ENCODE measurements at regions not wholly inside any gene's neighbourhood (a gene's known extent, or its start where the extent isn't known, plus 50 kb on each side); places are given as distances from the start of the nearest gene placed in this dataset.
"Not testable (repeated sequence)": the region's sequence is repeated elsewhere in the genome, so short reads cannot be mapped to it uniquely, and the experiment has no call there.

DNA sequence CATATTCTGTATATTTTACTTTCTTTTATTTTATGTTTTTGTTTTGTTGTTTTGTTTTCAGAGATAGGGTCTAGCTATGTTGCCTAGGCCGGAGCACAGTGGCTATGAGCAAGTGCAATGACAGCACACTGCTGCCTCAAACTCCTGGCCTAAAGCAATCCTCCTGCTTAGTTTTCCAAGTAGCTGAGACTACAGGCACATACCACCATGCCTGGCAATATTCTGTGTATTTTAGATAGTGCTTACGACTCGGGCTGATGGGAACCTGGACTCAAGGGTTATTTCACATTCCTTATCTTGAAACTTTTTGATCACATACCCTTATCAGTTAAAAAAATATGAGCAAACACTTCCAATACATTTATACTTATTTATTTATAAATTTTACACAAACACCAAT is 119.0 kb upstream of the STARD4 start:
- no peak for DNase-seq

DNA sequence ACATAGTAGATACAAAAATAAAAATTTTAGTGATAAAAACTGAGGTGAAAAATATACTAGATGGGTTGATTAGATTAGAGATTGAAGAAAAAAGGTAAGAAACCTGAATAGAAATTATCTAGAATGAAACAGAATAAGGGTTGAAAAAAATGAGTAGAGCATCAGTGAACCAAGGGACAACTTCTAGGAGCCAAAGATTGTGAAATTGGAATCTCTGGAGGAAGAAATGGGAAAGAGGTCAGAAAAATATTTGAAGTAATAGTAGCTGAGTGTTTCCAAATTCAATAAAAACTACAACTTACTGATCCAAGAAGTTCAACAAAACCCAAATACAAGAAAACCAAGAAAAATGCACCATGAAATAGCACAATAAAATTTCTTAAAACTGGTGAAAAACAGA is 116.6 kb upstream of the STARD4 start:
- no peak for DNase-seq

DNA sequence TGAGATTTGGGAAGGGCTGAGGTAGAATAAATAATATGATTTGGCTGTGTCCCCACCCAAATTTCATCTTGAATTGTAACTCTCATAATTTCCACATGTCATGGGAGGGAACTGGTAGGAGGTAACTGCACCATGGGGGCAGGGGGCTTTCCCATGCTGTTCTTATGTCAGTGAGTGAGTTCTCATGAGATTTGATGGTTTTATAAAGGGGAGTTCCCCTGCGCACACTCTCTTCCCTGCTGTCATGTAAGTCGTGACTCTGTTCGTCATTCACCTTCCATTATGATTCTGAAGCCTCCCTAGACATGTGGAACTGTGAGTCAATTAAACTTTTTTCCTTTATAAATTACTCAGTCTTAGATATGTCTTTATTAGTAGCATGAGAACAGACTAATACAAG is 115.5 kb upstream of the STARD4 start:
- DNase-seq: peak; percentile 8 to 9

DNA sequence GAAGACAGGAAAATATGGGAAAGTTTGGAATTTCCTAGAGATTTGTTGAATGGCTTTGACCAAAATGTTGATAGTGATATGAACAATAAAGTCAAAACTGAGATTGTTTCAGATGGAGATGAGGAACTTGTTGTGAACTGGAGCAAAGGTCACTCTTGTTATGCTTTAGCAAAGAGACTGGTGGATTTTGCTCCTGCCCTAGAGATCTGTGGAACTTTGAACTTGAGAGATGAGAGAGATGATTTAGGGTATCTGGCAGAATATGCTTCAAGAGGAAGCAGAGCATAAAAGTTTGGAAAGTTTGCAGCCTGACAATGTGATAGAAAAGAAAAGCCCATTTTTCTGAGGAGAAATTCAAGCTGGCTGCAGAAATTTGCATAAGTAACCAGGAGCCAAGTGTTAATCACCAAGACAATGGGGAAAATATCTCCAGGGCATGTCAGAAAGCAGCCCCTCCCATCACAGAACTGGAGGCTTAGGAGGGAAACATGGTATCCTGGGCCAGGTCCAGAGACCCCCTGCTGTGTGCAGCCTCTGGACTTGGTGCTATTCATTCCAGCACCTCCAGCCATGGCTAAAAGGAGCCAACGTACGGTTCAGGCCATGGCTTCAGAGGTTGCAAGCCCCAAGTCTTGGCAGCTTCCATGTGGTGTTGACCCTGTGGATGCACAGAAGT is 114.3 kb upstream of the STARD4 start:
- no peak for DNase-seq

DNA sequence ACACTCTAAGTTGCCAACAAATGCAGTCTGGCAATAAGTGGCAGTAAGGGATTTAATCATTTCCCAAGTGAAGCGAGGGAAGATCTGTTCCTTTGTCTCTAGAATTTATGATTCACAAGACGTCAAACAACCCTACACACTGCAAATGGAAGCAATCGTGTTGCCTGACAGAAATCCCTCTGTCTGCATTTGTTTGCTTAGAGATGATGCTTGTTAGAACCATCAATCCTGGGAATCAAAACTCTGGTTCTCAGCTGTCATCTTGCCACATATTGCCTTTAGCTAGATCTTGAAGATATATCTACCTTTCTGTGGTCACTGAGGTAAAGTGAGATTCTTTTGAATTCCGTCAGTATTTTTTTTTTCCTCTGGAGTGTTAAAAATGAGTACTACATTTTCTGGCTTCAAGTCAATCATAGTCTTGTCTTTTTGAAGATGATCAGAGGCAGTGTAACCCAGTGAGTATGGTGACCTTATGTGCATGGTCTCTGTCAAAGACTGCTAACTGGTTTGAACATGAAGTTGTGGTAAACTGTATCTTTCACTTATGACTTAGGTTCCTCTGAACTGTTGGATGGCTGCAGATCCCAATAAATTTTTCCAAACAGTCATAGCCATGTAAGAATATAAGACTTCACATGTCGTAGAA is 106.4 kb upstream of the STARD4 start:
- no peak for DNase-seq

DNA sequence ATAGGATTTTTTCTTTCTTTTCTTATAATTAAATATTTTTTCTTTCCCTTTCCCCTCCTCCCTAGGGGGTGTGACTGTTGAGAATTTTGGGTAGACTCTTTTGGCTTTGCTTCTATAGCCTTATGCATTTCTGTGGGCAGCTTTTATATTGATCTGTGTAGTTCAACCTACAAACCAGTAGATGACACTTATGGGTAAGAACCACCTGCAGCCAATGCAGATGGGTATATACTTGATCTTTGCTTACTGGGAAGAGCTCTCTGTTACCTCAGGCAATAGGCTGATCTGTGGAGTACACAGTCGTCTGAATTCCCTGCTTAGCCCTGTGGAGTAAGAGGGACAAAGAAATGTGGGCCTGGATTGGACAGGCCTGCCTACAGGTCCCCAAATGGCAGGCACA is 102.7 kb upstream of the STARD4 start:
- no peak for DNase-seq

DNA sequence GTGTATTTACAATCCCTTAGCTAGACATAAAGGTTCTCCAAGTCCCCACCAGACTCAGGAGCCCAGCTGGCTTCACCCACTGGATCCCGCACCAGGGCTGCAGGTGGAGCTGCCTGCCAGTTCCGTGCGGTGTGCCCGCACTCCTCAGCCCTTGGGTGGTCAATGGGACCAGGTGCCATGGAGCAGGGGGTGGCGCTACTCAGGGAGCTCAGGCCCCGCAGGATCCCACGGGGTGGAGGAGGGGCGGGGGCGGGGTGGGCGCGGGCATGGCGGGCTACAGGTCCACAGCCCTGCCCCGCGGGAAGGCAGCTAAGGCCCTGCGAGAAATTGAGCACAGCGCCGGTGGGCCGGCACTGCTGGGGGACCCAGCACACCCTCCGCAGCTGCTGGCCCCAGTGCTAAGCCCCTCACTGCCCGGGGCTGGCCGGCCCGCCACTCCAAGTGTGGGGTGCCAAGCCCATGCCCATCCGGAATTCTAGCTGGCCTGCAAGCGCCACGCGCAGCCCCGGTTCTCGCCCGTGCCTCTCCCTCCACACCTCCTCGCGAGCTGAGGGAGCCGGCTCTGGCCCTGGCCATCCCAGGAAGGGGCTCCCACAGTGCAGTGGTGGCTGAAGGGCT is 99.8 kb upstream of the STARD4 start:
- not testable (repeated sequence) for DNase-seq

DNA sequence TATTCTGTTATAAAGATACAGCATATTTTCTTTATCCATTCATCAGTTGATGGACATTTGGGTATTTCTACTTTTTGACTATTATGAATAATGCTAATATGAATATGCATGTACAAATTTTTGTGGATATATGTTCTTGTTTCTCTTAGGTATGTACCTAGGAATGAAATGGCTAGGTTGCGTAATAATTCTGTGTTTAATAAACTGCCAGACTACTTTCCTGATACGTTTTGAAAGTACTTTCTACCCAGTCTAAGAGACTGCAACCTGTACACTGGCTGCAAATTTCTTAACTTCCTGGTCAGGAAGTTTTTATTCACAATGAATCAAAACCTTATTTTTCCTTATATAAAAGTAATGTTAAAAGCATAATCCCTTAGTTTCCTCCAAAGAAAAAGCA is 93.9 kb upstream of the STARD4 start:
- no peak for DNase-seq

DNA sequence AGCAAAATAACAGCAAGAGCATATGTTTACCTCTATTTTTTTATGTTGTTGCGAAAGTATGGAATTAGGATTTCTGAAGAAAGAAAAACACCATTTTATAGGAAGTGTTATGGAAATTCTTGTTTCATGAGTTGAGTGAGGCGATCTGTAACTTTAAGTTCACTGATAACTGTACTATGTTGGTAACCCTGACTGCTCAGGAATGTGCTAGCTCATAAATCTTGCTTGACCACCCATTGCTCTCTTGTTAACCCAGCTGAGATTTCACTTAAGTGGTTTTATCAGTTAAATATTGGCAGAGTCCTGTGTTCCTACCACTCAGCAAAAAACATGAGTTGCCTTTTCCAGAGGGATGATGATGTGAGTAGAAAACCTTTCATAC is 91.1 kb upstream of the STARD4 start:
- DNase-seq: no peak

DNA sequence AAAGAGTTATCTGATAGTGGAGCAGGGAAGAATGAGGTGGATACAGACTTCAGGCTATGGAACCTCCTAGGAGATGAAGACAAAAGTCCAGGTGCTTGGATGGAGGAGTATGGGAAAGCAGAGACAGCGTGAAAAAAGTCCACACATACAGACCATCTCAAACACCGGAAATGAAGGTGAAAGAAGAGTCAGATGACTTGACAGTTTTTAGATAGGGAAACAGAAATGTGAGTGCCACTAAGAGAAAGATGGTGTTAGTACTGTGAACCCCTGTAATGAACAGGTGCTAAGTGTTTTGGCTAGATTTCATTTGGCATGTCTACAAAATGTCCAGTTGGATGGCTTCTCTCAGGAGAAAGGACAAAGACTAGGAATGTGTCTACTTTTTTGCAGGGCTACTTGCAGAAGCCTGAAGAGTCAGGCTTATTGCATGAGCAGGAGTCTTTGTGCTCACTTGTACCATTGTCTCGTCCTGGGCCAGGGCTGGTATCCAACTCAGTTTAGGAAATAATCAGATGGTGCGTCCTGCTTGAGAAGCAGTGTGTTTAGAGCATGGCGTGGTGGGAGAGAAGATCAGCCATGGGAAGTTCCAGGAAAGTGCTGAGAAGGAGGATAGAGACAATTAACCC is 90.6 kb upstream of the STARD4 start:
- no peak for DNase-seq

DNA sequence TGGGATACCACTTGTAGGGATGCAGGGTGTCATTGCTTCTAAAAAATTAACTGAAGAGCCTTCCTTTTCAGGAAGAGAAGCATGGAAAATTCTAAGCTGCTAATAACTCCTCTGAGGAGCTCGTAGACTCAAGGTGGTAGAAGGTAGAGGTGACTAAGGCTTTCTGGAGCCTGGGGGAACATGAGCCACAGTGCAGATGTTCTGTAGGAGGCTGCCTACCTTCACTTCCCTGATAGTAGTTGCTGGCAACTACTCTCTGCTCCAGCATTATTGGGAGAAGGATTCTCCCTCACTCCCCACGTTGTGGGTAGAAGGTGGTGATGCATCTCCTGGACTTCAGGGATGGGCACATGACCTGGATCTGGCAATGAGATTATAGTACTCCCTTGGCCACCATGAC is 86.7 kb upstream of the STARD4 start:
- DNase-seq: no peak

DNA sequence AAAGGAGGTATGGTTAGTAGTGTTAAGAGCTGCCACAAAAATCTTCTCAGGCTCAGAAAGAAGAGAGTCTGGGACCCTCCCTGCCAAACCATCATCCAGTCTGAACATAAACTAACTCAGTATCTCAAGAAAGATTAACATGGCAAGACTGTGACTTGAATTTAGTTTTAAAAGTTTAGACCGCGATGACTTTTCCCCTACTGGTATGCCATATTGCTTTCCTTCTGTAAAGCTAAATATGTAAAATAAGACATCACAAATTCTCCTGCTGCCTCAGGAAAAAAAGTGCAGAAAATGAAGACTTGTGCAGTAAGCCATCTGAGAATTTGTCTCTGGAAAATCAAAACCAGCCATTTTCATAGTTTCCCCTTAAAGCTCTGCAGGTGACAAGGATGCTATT is 85.2 kb upstream of the STARD4 start:
- no peak for DNase-seq

DNA sequence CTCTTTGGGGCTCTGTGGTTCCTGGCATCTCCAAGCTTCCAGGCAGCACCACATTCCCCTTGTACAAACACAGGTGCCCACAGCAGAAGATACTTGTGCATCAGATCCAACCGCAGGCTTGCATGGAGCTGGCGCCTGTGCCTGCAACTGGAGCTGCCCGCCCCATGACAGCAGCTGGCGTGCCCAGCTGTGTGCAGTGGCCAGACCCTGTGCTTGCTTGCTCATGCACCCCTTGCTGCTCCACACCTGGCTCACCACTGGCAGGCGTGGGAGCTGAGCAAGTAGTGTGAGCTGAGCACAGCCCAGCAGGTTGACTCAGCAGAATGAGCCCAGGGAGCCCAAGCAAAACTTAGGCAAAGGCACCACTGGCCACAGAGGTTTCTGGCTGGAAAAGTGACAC is 84.4 kb upstream of the STARD4 start:
- DNase-seq: no peak

DNA sequence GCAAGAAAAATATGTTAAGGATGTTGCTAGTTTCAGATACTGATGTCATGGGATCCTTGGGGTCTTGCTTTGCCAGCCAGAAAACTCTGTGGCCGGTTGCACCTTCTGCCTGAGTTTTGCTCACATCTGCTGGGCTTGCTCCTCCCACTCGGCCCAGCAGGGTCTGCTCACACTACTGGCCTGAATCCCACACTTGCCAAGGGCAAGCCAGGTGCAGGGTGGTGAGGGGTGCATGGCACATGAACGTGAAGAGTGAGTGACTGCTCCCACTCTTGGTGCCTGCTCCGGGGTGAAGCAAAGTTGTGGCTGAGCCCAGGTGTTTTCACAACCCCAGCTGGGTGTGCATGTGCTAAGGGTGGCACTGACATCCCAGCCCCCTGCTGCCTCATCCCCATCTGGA is 83.1 kb upstream of the STARD4 start:
- no peak for DNase-seq

DNA sequence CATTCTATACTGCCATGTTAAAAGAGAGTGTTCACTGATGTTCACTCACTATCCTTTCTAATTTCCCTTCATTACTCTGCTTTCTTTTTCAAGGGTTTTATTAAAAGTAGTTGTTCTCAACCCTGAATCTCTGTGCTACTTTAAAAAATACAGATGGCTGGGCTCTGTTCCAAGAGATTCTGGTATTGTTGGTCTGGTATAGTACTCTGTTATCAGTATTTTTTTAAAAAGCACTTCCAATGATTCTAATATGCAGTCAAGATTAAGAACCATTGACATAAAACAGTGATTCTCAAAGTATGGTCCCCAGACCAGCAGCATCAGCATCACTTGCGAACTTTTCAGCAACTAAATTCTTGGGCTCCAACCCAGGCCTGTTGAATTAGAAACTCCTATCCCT is 77.0 kb upstream of the STARD4 start:
- DNase-seq: no peak

DNA sequence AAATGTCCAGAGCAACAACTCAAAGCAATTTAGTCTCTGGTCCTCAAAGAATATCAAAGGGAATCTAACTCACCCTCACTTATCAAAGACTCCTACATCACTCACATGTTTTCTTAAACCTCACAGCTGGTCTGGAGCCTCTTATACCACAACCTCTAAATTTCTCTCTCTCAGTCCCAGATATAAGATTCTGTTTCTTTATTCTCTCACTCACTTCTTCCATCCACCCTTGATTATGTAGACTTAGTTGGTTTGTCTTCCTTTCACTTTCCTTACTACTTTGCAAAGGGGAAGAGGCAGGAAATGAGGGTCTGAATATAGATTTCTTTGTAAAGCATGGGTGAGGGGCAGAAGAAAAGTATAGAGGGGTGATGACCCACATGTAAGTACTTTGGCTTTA is 75.4 kb upstream of the STARD4 start:
- DNase-seq: no peak

DNA sequence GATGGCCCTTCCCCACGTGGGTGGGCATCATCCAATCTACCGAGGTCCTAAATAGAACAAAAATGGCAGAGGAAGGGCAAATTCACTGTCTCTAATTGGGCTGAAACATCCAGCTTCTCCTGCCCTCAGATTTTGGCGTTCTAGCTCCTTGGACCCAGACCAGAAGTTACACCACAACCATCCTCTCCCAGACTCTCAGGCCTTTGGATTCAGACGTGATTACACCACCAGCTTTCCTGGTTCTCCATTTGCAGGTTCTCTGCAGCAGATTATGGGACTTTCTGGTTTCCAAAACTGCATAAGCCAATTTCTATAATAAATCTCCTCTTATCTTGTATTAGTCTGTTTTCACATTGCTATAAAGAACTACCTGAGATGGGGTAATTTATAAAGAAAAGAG is 73.6 kb upstream of the STARD4 start:
- no peak for DNase-seq

DNA sequence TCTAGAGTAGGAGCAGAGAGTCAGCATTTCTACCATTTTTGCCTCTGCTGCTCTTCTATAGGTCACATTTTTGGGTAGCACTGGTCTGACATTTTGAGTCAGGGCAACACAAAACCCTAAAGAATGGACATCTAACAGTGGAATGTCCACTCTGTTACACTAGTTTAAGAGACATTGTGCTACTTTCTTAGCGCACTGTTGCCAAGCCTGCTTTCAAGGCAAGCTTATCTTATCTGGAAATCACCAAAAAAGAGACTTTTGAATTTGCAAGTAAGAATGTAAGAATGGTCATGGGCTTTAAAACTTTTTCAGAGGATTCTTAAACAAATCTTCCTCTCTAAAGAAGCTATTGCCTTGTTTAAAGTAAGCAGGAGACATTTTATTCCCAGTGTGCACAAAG is 73.0 kb upstream of the STARD4 start:
- no peak for DNase-seq

DNA sequence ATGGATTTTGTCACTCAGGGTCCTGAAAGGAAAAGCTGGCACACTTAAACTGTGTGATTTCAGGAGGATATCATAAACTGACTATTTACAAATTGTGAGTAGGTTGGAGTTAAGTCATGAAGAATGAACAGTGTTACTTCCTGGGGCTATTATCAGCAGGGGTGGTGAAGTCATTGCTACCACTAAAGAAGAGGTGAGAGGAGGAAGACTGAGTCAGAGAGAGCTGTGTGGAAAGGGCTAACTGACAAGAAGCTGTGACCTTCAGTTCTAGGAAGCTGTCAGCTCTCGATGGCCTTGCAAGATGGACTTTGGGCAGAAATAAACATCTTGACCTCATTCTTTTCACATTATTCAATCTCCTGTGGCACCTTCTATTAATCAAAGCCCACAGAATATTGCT is 72.3 kb upstream of the STARD4 start:
- DNase-seq: no peak

DNA sequence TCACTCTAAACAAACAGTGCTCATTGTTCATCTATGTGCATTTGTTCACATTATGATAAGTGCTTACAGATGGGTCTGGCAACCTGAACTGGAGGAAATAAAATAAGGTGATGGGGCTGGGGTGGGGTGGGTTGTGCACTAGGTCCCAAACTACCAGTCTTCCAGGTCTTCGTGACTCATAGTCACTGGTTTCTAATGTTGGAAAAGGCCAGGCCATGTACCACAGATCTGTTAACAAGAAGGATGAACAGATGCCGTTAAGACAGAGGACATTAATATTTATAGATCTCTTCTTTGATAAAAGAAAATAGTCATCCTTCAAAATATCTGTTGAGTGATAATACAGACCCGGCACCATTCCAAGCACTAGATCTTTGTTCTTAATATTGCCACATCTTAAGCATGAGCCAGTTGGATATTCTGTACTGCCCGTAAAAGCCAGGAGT is 71.4 kb upstream of the STARD4 start:
- DNase-seq: no peak

DNA sequence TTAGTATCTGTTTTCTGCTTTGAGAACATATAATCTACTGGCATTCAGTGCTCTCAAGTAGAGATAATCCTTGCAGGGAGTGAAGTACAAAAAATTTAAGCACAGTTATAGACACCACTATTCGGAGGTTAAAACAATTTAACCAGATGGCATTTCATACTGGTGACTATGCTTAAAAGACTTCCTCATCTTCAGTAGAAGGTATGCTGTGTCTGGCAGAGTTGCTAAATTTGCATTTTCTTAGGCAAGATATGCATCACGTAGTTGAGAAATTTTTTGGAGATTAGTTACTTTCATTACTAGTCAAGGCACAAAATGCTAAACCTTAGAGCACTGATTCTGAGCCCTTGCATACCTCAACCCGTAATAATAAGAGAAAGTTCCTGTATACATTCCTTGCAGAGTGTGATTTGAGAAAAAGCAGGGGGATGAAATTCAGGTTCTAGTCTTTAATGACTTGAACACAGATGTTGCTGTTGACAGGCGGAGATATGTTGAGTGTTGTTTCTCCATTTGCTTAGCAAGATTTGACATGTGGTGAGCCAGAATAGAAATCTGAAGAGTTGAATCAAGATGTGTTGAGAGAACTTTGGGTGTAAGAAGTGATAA is 70.8 kb upstream of the STARD4 start:
- DNase-seq: no peak

DNA sequence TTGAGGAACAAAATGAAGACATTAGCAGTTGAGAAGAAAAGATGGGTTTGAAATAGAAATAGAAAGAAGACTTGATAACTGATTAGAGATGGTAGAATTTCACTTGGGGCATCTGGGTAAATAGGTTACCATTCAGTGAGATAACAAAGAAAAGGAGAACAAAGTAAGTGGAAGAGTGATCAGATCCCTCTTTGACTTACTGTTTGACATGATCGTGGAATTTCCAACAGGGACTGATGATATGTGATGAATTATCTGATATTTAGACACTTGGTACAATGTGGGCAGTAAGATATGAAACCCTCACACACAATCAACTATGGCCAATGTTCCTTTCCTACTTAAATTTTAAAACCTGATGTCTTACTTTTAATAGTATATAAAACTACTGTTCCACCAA is 70.1 kb upstream of the STARD4 start:
- DNase-seq: no peak

DNA sequence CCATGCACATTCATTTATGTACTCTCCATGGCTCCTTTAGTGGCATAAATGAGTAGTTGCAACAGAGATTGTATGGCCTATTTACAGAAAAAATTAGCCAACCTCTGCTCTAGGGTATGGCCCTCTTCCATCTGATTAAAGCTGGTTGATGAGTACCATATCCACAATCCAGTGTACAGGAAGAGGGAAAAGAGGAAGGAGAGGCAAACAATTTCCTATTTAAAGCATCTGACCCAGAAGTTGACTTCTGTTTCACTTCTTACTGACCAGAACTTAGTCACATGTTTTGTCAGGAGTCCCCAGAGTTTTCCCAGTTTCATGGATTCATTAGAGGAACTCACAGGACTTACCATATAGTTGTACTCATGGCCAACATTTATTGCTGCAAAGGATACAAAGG is 68.6 kb upstream of the STARD4 start:
- no peak for DNase-seq

DNA sequence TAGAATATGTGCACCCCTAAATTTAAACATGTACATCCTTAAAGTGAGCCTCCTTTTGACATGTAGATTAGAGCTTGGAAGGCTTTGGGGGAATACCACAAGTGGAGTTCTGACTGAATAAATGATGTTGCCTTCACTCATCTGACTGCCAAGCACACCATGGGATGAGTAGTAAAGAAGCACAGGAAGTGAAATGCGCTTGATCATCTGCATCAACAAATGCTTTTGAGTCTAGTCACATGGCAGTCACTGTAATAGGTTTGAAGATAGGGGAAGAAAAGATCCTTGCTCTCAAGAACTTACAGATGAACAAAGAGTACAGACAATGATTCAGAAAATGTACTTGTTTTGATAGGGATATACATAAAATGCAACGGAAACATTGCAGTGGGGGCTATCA is 62.0 kb upstream of the STARD4 start:
- DNase-seq: no peak

Measured in stimulated activated CD4-positive, alpha-beta T cell treated with anti-CD3 and anti-CD28 coated beads, Interleukin-4, amount 100 ng/mL, for 4 hours (primary cell).